GM23338 (cell line): ENCODE measurements at regions not wholly inside any gene's neighbourhood (a gene's known extent, or its start where the extent isn't known, plus 50 kb on each side); places are given as distances from the start of the nearest gene placed in this dataset.

Experiments
- CREB1 ChIP-seq: fragments of 250-450 bp; sonication (Bioruptor Pico); IDR thresholded peaks from 2 replicates; pipeline ENCODE4 v1.5.0; 2020; ENCODE audit warnings: low read depth, mild to moderate bottlenecking, moderate library complexity
- CTCF ChIP-seq, 2 experiments: fragments of 200-600 bp in 1 of 2; sonication (generic) in 1 of 2; conservative IDR thresholded peaks; 2 replicates each; pipeline versions ENCODE4 v1.5.1 to v1.6.1; 2016 to 2017; ENCODE audit warnings: antibody characterized with exemption in 2 of 2, low read depth in 2 of 2, mild to moderate bottlenecking in 2 of 2, moderate library complexity in 1 of 2
- ETS1 ChIP-seq: IDR thresholded peaks from 2 replicates; pipeline ENCODE4 v1.6.1; 2016; ENCODE audit warnings: antibody characterized with exemption
- EZH2 ChIP-seq: fragments of 200-600 bp; sonication (generic); IDR thresholded peaks from one replicate; pipeline ENCODE4 v1.8.0; 2017; ENCODE audit warnings: antibody characterized with exemption, mild to moderate bottlenecking, low read depth; ENCODE audit not compliant: unreplicated experiment
- EZH2phosphoT487 ChIP-seq: fragments of 200-600 bp; sonication (generic); IDR thresholded peaks from one replicate; pipeline ENCODE4 v1.8.1; 2018; ENCODE audit warnings: antibody characterized with exemption; ENCODE audit not compliant: unreplicated experiment
- JUNB ChIP-seq: IDR thresholded peaks from one replicate; pipeline ENCODE4 v1.6.1; 2016; ENCODE audit warnings: antibody characterized with exemption; ENCODE audit not compliant: unreplicated experiment
- NANOG ChIP-seq: IDR thresholded peaks from 2 replicates; pipeline ENCODE4 v1.6.1; 2016; ENCODE audit warnings: antibody characterized with exemption, borderline replicate concordance
- POLR2AphosphoS5 ChIP-seq: IDR thresholded peaks from 2 replicates; pipeline ENCODE4 v1.6.1; 2016; ENCODE audit warnings: antibody characterized with exemption, low read depth
- REST ChIP-seq: IDR thresholded peaks from one replicate; pipeline ENCODE4 v1.6.1; 2018; ENCODE audit warnings: antibody characterized with exemption; ENCODE audit not compliant: unreplicated experiment
- ZNF114 ChIP-seq: fragments of 250-450 bp; sonication (Bioruptor Pico); IDR thresholded peaks from 2 replicates; pipeline ENCODE4 v1.5.0; 2020; ENCODE audit warnings: mild to moderate bottlenecking, moderate library complexity
- ZNF462 ChIP-seq: fragments of 250-450 bp; sonication (Bioruptor Pico); IDR thresholded peaks from 2 replicates; pipeline ENCODE4 v1.5.0; 2020; ENCODE audit warnings: mild to moderate bottlenecking, moderate library complexity

- no peak for TF ChIP-seq REST
- TF ChIP-seq CTCF (conservative IDR thresholded peaks at IDR 0.05; ENCODE audit: low read depth in 2 of 2) = no peak
- no peak for TF ChIP-seq POLR2AphosphoS5
- TF ChIP-seq EZH2phosphoT487 = no peak
- no peak for TF ChIP-seq CREB1 (CRISPR knock-in tag)
- no peak for TF ChIP-seq EZH2
- TF ChIP-seq NANOG = no peak
- TF ChIP-seq JUNB = no peak
- no peak for TF ChIP-seq ZNF462
- TF ChIP-seq ZNF114 (CRISPR knock-in tag) = no peak
- TF ChIP-seq ETS1 = no peak
Measured at GRCh38 chr13:99041337-99041736, 63.5 kb upstream of the DOCK9 start.
